T47D (cell line): ENCODE measurements at regions not wholly inside any gene's neighbourhood (a gene's known extent, or its start where the extent isn't known, plus 50 kb on each side); places are given as distances from the start of the nearest gene placed in this dataset.
A peak's percentile ranks its signal among the peaks of the same experiment; 100 is the strongest.

Source experiments
- DNase-seq, 2 experiments: peaks; one replicate each; pipeline versions ENCODE4 v3.0.0 to v3.0.0-alpha.2; 2011 to 2012; ENCODE audit warnings: low read depth in 1 of 2, low spot score in 1 of 2
- JUND ChIP-seq: IDR thresholded peaks from 2 replicates; pipeline ENCODE4 v1.6.1; 2012; ENCODE audit warnings: low read depth
- in situ Hi-C: cut with HindIII; loops from 2 replicates; pipeline ENCODE4 v1.10.0; 2016; ENCODE audit warnings: low sequenced_read_pairs, low pct_unique_long_range_greater_than_20kb

DNA sequence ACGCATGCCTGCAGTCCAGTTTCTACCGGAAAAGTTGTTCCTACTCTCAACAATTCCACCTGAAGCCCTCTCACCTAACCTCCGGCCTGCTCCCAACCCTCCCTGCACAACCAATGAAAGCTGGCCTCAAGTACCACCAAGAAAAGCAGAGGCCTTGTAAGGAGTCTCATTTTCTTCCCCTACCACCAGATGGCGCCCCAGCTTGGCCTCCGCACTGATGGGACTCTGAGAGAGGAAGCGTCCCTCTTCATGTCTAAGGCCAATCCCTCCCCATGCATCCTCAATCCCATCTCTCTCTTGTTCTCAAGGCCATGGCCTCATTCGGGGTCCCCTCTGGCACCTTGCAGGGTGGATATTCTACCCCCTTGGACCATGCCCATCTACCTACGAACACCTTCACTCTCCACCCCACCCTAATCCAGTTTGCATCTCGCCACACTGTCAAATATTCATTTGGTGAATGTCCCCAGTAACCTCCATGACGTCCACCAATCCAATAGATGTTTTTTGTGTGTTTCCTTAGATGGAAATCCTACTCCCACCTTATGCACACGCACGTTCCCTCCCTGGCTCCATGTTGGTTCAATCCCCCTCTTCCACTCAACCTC, 412.8 kb downstream of the ZNF536 start:
- peak in 1 of 2 experiments; percentile 43 for DNase-seq
- in situ Hi-C loops = no loop called here
- no peak for TF ChIP-seq JUND

DNA sequence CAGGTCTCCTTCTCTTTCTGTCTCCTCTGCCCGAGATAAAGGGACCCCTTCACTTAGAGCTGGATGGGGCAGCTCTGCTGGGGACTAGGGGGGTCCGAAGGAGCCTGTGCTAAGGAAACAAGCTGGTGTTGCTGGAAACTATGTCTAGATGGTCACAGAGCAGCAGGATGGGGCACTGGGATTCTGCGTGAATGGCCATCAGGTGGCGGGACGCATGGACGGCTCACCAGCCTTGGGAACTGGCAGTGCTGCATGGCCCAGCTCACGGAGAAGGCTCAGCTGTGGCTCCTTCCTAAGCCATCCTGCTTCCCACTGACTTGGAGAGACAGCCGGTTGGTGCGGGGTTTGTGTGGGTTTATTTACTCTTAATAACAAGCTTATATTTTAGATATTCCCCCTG, 411.8 kb downstream of the ZNF536 start:
- no peak for TF ChIP-seq JUND
- in situ Hi-C loops = no loop called here
- no peak for DNase-seq

- in situ Hi-C loops = no loop called here
- DNase-seq = no peak
- TF ChIP-seq JUND = no peak
Measured at GRCh38 chr19:30783212-30783611, 411.0 kb downstream of the ZNF536 start.

GRCh38 chr19:30781519-30781918, 409.3 kb downstream of the ZNF536 start:
- in situ Hi-C loops = no loop called here
- no peak for TF ChIP-seq JUND
- no peak for DNase-seq

- in situ Hi-C loops = no loop called here
- no peak for DNase-seq
- no peak for TF ChIP-seq JUND
Measured at GRCh38 chr19:30781047-30781446, 408.9 kb downstream of the ZNF536 start.

DNA sequence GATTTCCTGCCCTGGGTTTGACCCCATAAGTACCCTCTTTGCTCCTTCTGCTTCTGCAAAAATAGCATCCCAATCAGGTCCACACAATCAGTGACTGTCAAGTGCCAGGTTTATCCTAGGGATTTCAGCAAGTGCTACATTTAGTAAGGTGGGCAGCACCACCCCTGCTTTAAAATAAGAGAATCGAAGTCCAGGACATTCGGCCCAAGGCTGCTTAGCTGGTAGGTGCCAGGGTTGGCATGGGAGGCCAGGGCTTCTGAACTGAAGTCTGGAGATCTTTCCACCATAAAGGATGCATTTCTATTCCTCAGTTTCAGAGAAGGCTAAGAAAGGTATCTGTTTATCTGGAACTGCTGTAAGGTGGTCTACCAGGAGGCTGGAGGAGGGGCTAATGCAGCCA, 408.3 kb downstream of the ZNF536 start:
- DNase-seq = no peak
- in situ Hi-C loops = no loop called here
- no peak for TF ChIP-seq JUND

DNA sequence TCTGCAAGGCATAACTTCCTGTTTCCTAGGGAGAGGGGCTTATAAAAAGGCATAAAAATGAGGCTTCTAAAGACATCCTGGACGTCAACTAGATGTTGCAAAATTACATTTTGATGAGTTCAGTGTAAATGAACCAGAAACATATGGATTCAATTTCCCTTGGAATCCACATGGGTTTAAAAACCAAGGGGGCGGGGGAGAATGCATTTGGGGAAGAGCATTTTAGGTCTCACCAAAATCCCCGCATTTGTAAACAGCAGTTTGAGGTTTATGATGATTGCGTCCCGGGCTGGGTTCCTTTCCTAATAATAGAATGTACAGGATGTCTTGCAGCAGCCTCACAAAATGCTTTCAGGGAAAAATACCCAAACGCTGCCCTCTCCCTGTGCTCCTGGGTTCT, 407.8 kb downstream of the ZNF536 start:
- DNase-seq = no peak
- in situ Hi-C loops = no loop called here
- no peak for TF ChIP-seq JUND

GRCh38 chr19:30778961-30779715, 407.0 kb downstream of the ZNF536 start:
- TF ChIP-seq JUND = no peak
- in situ Hi-C loops = no loop called here

DNA sequence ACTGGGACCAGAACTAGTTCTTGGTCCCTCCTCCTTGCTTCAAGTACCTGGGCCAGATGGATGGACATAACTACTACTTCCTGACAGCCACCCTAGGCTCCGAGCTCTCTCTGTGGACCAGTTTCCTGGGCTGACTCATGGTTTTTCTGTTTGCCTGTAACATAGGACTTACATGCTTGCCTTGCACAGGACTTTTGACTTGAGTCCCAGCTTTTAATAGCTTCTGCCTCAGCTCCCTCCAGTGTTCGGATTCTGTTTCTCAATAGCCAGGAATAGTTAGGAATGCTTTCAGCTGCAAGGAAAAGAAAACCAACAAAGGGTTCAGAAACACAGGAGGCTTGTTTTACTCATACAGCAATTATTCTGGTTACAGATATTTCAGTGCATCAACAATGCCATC, 405.9 kb downstream of the ZNF536 start:
- in situ Hi-C loops = no loop called here
- TF ChIP-seq JUND = no peak
- no peak for DNase-seq

More at GRCh38 chr19:30778961-30779715, 407.0 kb downstream of the ZNF536 start:
- DNase-seq = no peak

DNA sequence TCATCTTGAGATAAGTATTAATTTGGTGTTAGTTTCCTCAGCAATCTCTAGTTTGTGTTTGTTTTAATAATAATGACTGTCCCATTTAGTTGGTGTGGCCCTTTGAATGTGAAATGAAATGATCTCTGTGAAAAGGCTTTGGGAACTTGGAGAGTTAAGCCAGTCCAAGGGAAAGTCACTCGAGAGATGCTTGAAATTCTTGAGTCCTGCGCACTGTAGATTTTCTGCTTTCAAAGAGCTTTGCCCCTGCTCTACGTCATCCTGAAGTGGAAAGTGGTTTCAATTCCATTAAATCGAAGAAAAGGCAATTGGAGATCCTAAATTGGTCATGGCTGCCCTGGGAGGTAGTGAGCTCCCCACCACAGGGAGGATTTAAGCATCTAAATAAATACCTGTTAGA, 403.8 kb downstream of the ZNF536 start:
- DNase-seq = no peak
- TF ChIP-seq JUND = no peak
- in situ Hi-C loops = no loop called here

GRCh38 chr19:30774252-30774766, 402.1 kb downstream of the ZNF536 start:
- in situ Hi-C loops = no loop called here
- TF ChIP-seq JUND = no peak
- no peak for DNase-seq

GRCh38 chr19:30762651-30763050, 390.5 kb downstream of the ZNF536 start:
- in situ Hi-C loops = no loop called here
- TF ChIP-seq JUND = no peak
- DNase-seq = no peak

DNA sequence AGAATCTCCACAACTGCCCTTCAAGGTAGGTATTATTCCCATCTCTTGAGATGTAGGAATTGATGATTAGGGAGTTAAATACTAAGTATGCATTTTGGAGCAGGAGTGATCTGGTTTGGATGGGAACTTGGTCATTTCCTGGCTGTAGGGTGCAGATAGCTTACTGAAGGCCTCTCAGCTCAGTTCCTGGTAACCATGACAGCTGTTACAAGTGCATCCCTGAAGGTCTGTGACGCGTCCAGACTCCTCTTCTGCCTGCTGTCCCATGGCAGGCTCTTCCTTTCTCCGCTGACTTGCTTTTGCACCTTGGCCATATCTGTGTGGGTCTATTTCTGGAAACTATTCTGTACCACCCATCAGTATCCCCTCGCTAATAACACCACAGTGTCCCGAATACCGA, 387.8 kb downstream of the ZNF536 start:
- no peak for TF ChIP-seq JUND
- in situ Hi-C loops = no loop called here
- DNase-seq = no peak
